Globus pallidus (tissue), 1 donor: ENCODE measurements at regions not wholly inside any gene's neighbourhood (a gene's known extent, or its start where the extent isn't known, plus 50 kb on each side); places are given as distances from the start of the nearest gene placed in this dataset.

Experiments used
- DNase-seq: peaks from one replicate; pipeline ENCODE4 v3.0.0-alpha.2; 2015; ENCODE audit warnings: low spot score

GRCh38 chr1:175826705-175827104, 83.3 kb upstream of the TNR start:
- no peak for DNase-seq

- no peak for DNase-seq
These were observed 80.7 kb upstream of the TNR start for GRCh38 chr1:175824079-175824478.

- no peak for DNase-seq
These were observed 80.0 kb upstream of the TNR start for GRCh38 chr1:175823406-175823805.

GRCh38 chr1:175822580-175822979, 79.2 kb upstream of the TNR start:
- DNase-seq, result no peak

- no peak for DNase-seq
These were observed 77.1 kb upstream of the TNR start for GRCh38 chr1:175820456-175821025.

- no peak for DNase-seq
These were observed 75.5 kb upstream of the TNR start for GRCh38 chr1:175818929-175819328.

GRCh38 chr1:175817445-175817844, 74.0 kb upstream of the TNR start:
- no peak for DNase-seq

- no peak for DNase-seq
These were observed 71.5 kb upstream of the TNR start for GRCh38 chr1:175814885-175815284.

- no peak for DNase-seq
These were observed 69.5 kb upstream of the TNR start for GRCh38 chr1:175812936-175813335.

- no peak for DNase-seq
These were observed 66.9 kb upstream of the TNR start for GRCh38 chr1:175810305-175810704.

GRCh38 chr1:175808999-175809398, 65.6 kb upstream of the TNR start:
- no peak for DNase-seq

- DNase-seq, result no peak
These were observed 65.2 kb upstream of the TNR start for GRCh38 chr1:175808573-175808972.

GRCh38 chr1:175804561-175804960, 61.2 kb upstream of the TNR start:
- DNase-seq, result no peak

GRCh38 chr1:175803413-175803812, 60.0 kb upstream of the TNR start:
- DNase-seq, result no peak

- no peak for DNase-seq
These were observed 59.2 kb upstream of the TNR start for GRCh38 chr1:175802407-175803123.

- no peak for DNase-seq
These were observed 58.6 kb upstream of the TNR start for GRCh38 chr1:175801979-175802378.

- no peak for DNase-seq
These were observed 54.2 kb upstream of the TNR start for GRCh38 chr1:175797576-175797975.

GRCh38 chr1:175794586-175794985, 51.2 kb upstream of the TNR start:
- DNase-seq, result no peak

GRCh38 chr1:175793617-175794016, 50.2 kb upstream of the TNR start:
- DNase-seq, result no peak
